ENCODE measurements at regions not wholly inside any gene's neighbourhood (a gene's known extent, or its start where the extent isn't known, plus 50 kb on each side); places are given as distances from the start of the nearest gene placed in this dataset.

DNA sequence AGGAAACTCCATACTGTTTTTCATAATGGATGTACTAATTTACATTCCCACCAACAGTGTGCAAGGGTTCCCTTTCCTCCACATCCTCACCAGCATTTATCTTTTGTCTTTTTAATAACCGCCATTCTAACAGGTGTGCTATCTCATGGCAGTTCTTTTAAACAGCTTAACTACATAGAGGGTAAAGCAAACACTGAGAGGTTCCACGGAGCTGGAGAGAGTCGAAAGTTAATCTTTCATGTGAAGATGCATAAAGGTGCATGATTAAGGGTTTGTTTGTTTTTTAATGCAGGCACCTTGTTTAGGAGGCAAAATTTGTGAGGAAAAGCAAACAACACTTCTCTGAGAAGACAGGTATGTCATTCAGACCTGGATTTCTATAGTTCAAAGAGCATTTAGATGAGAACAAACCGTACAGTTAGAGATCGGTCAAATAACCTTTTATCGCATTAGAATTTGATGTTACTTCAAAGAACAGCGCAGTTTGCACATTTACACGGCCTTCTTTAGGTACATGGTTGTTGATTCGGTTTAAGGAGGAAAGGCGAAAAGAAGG, 193.9 kb downstream of the RBM26 start:
- H3K9me2 ChIP-seq, result 0 out of 2 replicates have a peak, but pooled peaks cover 3% of the 10 kb centered on the region
- POLR2A ChIA-PET, result no interaction called here
- H3K27me3 ChIP-seq (ENCODE audit: insufficient read depth), result no peaks in the 10 kb centered on the region

More for the DNA sequence above, 193.9 kb downstream of the RBM26 start:
- H3K79me2 ChIP-seq (ENCODE audit: insufficient read depth), result no peaks in the 10 kb centered on the region
- 62% methylated on average over 10 of the region's 10 CpGs for WGBS (ENCODE audit: low lambda C conversion rate)
- CTCF ChIA-PET, result no interaction called here
- no peaks in the 10 kb centered on the region for H3K9me3 ChIP-seq
- TF ChIP-seq FOSL2 (IDR thresholded peaks at IDR 0.05; ENCODE audit: borderline replicate concordance, low read depth) (no peak), IRF3 (IDR thresholded peaks at IDR 0.05; ENCODE audit: low read depth, low read length) (no peak), FOXM1 (IDR thresholded peaks at IDR 0.05; ENCODE audit: low read depth) (no peak), CTCF (IDR thresholded peaks at IDR 0.05) (no peak), NFIC (IDR thresholded peaks at IDR 0.05; ENCODE audit: borderline replicate concordance) (no peak), ELF1 (IDR thresholded peaks at IDR 0.05) (no peak), ZBTB33 (IDR thresholded peaks at IDR 0.05; ENCODE audit: borderline replicate concordance, low read depth) (no peak), GATA2 (CRISPR knock-in tag; IDR thresholded peaks at IDR 0.05) (no peak), TCF12 (IDR thresholded peaks at IDR 0.05) (no peak), MEF2A (IDR thresholded peaks at IDR 0.05; ENCODE audit: borderline replicate concordance, low read depth) (no peak), MXI1 (IDR thresholded peaks at IDR 0.05; ENCODE audit: low read depth, low read length) (no peak), RCOR1 (IDR thresholded peaks at IDR 0.05; ENCODE audit: low read length) (no peak), TAF1 (IDR thresholded peaks at IDR 0.05; ENCODE audit: borderline replicate concordance, low read depth, low read length) (no peak), POLR2AphosphoS5 (IDR thresholded peaks at IDR 0.05; ENCODE audit: low read depth, low read length) (no peak), JUND (IDR thresholded peaks at IDR 0.05) (no peak), RFX5 (IDR thresholded peaks at IDR 0.05; ENCODE audit: low read length) (no peak), RXRA (IDR thresholded peaks at IDR 0.05; ENCODE audit: borderline replicate concordance, low read depth) (no peak), SMC3 (IDR thresholded peaks at IDR 0.05; ENCODE audit: low read depth, low read length) (no peak)
- TF ChIP-seq, protein P1, sequence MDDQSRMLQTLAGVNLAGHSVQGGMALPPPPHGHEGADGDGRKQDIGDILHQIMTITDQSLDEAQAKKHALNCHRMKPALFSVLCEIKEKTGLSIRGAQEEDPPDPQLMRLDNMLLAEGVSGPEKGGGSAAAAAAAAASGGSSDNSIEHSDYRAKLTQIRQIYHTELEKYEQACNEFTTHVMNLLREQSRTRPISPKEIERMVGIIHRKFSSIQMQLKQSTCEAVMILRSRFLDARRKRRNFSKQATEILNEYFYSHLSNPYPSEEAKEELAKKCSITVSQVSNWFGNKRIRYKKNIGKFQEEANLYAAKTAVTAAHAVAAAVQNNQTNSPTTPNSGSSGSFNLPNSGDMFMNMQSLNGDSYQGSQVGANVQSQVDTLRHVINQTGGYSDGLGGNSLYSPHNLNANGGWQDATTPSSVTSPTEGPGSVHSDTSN (IDR thresholded peaks at IDR 0.05), result no peak
- H3K4me3 ChIP-seq (ENCODE audit: low read depth in 2 of 2, low read length in 1 of 2), result no peak overlapping the region
- no peaks in the 10 kb centered on the region for H3K4me1 ChIP-seq (ENCODE audit: control insufficient read depth in 1 of 2, insufficient read depth in 2 of 2, low read depth in 1 of 2, low read length in 1 of 2)
- no peak overlapping the region for H2AFZ ChIP-seq (ENCODE audit: low read depth)
- H4K20me1 ChIP-seq (ENCODE audit: insufficient read depth), result no peaks in the 10 kb centered on the region
- no peak overlapping the region for H3K27ac ChIP-seq (ENCODE audit: low read depth in 2 of 2, low read length in 1 of 2)
- H3F3A ChIP-seq (replicated peaks; ENCODE audit: insufficient read depth), result no peaks in the 10 kb centered on the region
- no peak for DNase-seq
- H3K4me2 ChIP-seq, result no peak overlapping the region
- H3K36me3 ChIP-seq (replicated peaks in 1 of 2; ENCODE audit: control insufficient read depth in 1 of 2, insufficient read depth in 2 of 2, low read length in 1 of 2), result no peaks in the 10 kb centered on the region
- no peak overlapping the region for H3K9ac ChIP-seq

All from SK-N-SH (cell line).